Lung (tissue), 11 donors: ENCODE measurements at regions not wholly inside any gene's neighbourhood (a gene's known extent, or its start where the extent isn't known, plus 50 kb on each side); places are given as distances from the start of the nearest gene placed in this dataset.

ENCODE experiments used
- ATAC-seq: fragments of 200-7000 bp; cut with Tn5 transposase; one replicate; pipeline ENCODE4 v1.9.1; 2020; ENCODE audit warnings: moderate number of reproducible peaks; ENCODE audit not compliant: insufficient read depth, low FRiP score
- DNase-seq, 3 donors: peaks; one replicate each; pipeline ENCODE4 v3.0.0-alpha.2; 2013 to 2017
- H3K27ac ChIP-seq, 2 donors: one replicate each; pipeline ENCODE4 v1.5.1; 2013; ENCODE audit warnings: mild to moderate bottlenecking in 2 of 2, moderate library complexity in 2 of 2, control low read depth in 1 of 2, inconsistent platforms in 1 of 2, low read depth in 1 of 2, low read length in 1 of 2
- H3K27me3 ChIP-seq, 3 donors: one replicate each; pipeline ENCODE4 v1.5.1; 2013; ENCODE audit warnings: low read length in 2 of 3; ENCODE audit not compliant: control insufficient read depth in 3 of 3, insufficient read depth in 3 of 3
- H3K36me3 ChIP-seq, 4 donors: one replicate each; pipeline ENCODE4 v1.5.1; 2013; ENCODE audit warnings: low read length in 4 of 4, mild to moderate bottlenecking in 1 of 4, moderate library complexity in 1 of 4; ENCODE audit not compliant: control insufficient read depth in 4 of 4, insufficient read depth in 4 of 4
- H3K4me1 ChIP-seq, 5 donors: one replicate each; pipeline ENCODE4 v1.5.1; 2013; ENCODE audit warnings: low read length in 5 of 5, mild to moderate bottlenecking in 2 of 5, moderate library complexity in 1 of 5; ENCODE audit not compliant: control insufficient read depth in 5 of 5, insufficient read depth in 5 of 5
- H3K4me3 ChIP-seq: one replicate; pipeline ENCODE4 v1.5.1; 2013; ENCODE audit warnings: mild to moderate bottlenecking, control low read depth, moderate library complexity
- H3K9ac ChIP-seq, 2 donors: one replicate each; pipeline ENCODE4 v1.5.1; 2013; ENCODE audit warnings: low read length in 2 of 2, control low read depth in 1 of 2; ENCODE audit not compliant: insufficient read depth in 1 of 2
- H3K9me3 ChIP-seq, 4 donors: one replicate each; pipeline ENCODE4 v1.5.1; 2013; ENCODE audit warnings: low read length in 3 of 4, mild to moderate bottlenecking in 1 of 4, moderate library complexity in 1 of 4; ENCODE audit not compliant: control insufficient read depth in 4 of 4, insufficient read depth in 3 of 4
- CTCF ChIP-seq: IDR thresholded peaks from 2 replicates; pipeline ENCODE4 v1.5.1; 2012; ENCODE audit warnings: mild to moderate bottlenecking; ENCODE audit errors: control extremely low read depth, extremely low read depth
- WGBS, 2 donors: extraction: QIAGEN DNeasy Blood & Tissue Kit; methylation state at CpG; one replicate each; pipeline ENCODE4 v1.1.7; 2013; 5-methylcytosine and 5-hydroxymethylcytosine counted together
- donor health status: control.
- donor health status: control.
- donor health status: Bipolar disorder and iron deficiency.
- donor health status: healthy.
- donor health status: DM: yes; HTN: yes; CAD: no.

GRCh38 chr2:13546131-13546530, 829.4 kb downstream of the TRIB2 start:
- H3K4me1 ChIP-seq = no peaks in the 10 kb centered on the region
- no peak overlapping the region for H3K9ac ChIP-seq
- no peaks in the 10 kb centered on the region for H3K27me3 ChIP-seq
- no peaks in the 10 kb centered on the region for H3K36me3 ChIP-seq
- DNase-seq (peak in 1 of 3 donors; percentile 18), ATAC-seq (no peak)
- no peak for TF ChIP-seq CTCF
- no peaks in the 10 kb centered on the region for H3K9me3 ChIP-seq
- 82 to 88% methylated on average over 1 of the region's 1 CpG for WGBS, 2 donors
- H3K27ac ChIP-seq = no peak overlapping the region
- H3K4me3 ChIP-seq = no peak overlapping the region

GRCh38 chr2:13550285-13551231, 833.8 kb downstream of the TRIB2 start:
- 71 to 74% methylated on average over 6 of the region's 6 CpGs for WGBS, 2 donors
- H3K36me3 ChIP-seq = no peaks in the 10 kb centered on the region
- no peak for ATAC-seq
- H3K27ac ChIP-seq = no peak overlapping the region
- H3K9ac ChIP-seq = no peak overlapping the region
- no peaks in the 10 kb centered on the region for H3K9me3 ChIP-seq
- no peak for TF ChIP-seq CTCF
- H3K27me3 ChIP-seq = no peaks in the 10 kb centered on the region
- no peak overlapping the region for H3K4me3 ChIP-seq
- no peaks in the 10 kb centered on the region for H3K4me1 ChIP-seq
- no peak for DNase-seq

GRCh38 chr2:13558368-13558767, 841.6 kb downstream of the TRIB2 start:
- Histone ChIP-seq H3K27ac (no peak overlapping the region), H3K9me3 (peaks cover 0 to 3% (median 0%) of the 10 kb centered on the region in 4 donors), H3K4me1 (no peaks in the 10 kb centered on the region), H3K36me3 (no peaks in the 10 kb centered on the region), H3K27me3 (no peaks in the 10 kb centered on the region), H3K4me3 (no peak overlapping the region), H3K9ac (no peak overlapping the region)
- TF ChIP-seq CTCF = no peak
- DNase-seq (no peak), ATAC-seq (no peak)
- WGBS, 2 donors = 72 to 82% methylated on average over 3 of the region's 3 CpGs
